SK-N-SH (cell line): ENCODE measurements at regions not wholly inside any gene's neighbourhood (a gene's known extent, or its start where the extent isn't known, plus 50 kb on each side); places are given as distances from the start of the nearest gene placed in this dataset.

Experiments used
- EP300 ChIP-seq, 2 experiments: IDR thresholded peaks; 2 replicates each; pipeline versions ENCODE4 v1.4.0 to v1.6.1; 2012; ENCODE audit warnings: borderline replicate concordance in 1 of 2, low read depth in 1 of 2, low read length in 1 of 2
- EZH2phosphoT487 ChIP-seq: fragments of 200-600 bp; sonication (generic); IDR thresholded peaks from 2 replicates; pipeline ENCODE4 v1.6.1; 2017; ENCODE audit warnings: low read depth, mixed run types, mild to moderate bottlenecking, antibody characterized with exemption, moderate library complexity, borderline replicate concordance
- FOXM1 ChIP-seq: IDR thresholded peaks from 2 replicates; pipeline ENCODE4 v1.4.0; 2012; ENCODE audit warnings: low read depth, mild to moderate bottlenecking
- GABPA ChIP-seq: IDR thresholded peaks from 2 replicates; pipeline ENCODE4 v1.4.0; 2012; ENCODE audit warnings: low read depth, mild to moderate bottlenecking
- IRF3 ChIP-seq: fragments of 150-350 bp; IDR thresholded peaks from 2 replicates; pipeline ENCODE4 v1.6.1; 2016; ENCODE audit warnings: mild to moderate bottlenecking, low read depth, low read length
- MAX ChIP-seq: IDR thresholded peaks from 2 replicates; pipeline ENCODE4 v1.4.0; 2012; ENCODE audit warnings: low read depth
- MXI1 ChIP-seq: IDR thresholded peaks from 2 replicates; pipeline ENCODE4 v1.6.1; 2012; ENCODE audit warnings: mild to moderate bottlenecking, low read depth, low read length, improper control_type of control experiment
- POLR2AphosphoS5 ChIP-seq: IDR thresholded peaks from 2 replicates; pipeline ENCODE4 v1.6.1; 2012; ENCODE audit warnings: low read depth, low read length
- RAD21 ChIP-seq: IDR thresholded peaks from 2 replicates; pipeline ENCODE4 v1.6.1; 2012; ENCODE audit warnings: mild to moderate bottlenecking, low read length
- REST ChIP-seq: IDR thresholded peaks from 2 replicates; pipeline ENCODE4 v1.6.1; 2012; ENCODE audit warnings: mild to moderate bottlenecking, low read depth, low read length, moderate library complexity
- TAF1 ChIP-seq: IDR thresholded peaks from 2 replicates; pipeline ENCODE4 v1.6.1; 2012; ENCODE audit warnings: low read depth, mild to moderate bottlenecking, low read length, moderate library complexity, borderline replicate concordance
- YY1 ChIP-seq: IDR thresholded peaks from 2 replicates; pipeline ENCODE4 v1.4.0; 2012; ENCODE audit warnings: low read depth, mild to moderate bottlenecking
- TF ChIP-seq, protein P1 (sequence below): IDR thresholded peaks from 2 replicates; pipeline ENCODE4 v1.4.0; 2012; ENCODE audit warnings: low read depth, borderline replicate concordance
- TF ChIP-seq, protein P2 (sequence below): fragments of 200-600 bp; sonication (generic); IDR thresholded peaks from 2 replicates; pipeline ENCODE4 v1.6.1; 2017; ENCODE audit warnings: antibody characterized with exemption, mild to moderate bottlenecking, moderate library complexity

GRCh38 chr9:82582693-82583092 is 480.2 kb downstream of the RASEF start:
- TF ChIP-seq EZH2phosphoT487 (no peak), FOXM1 (no peak), POLR2AphosphoS5 (no peak), YY1 (no peak), EP300 (IDR thresholded peaks at IDR 0.05; ENCODE audit: borderline replicate concordance in 1 of 2, low read depth in 1 of 2, low read length in 1 of 2) (no peak), REST (no peak), GABPA (no peak), TAF1 (no peak), RAD21 (no peak), MXI1 (no peak), MAX (no peak), IRF3 (no peak)
- TF ChIP-seq, protein P1, sequence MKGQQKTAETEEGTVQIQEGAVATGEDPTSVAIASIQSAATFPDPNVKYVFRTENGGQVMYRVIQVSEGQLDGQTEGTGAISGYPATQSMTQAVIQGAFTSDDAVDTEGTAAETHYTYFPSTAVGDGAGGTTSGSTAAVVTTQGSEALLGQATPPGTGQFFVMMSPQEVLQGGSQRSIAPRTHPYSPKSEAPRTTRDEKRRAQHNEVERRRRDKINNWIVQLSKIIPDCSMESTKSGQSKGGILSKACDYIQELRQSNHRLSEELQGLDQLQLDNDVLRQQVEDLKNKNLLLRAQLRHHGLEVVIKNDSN = no peak
- TF ChIP-seq, protein P2, sequence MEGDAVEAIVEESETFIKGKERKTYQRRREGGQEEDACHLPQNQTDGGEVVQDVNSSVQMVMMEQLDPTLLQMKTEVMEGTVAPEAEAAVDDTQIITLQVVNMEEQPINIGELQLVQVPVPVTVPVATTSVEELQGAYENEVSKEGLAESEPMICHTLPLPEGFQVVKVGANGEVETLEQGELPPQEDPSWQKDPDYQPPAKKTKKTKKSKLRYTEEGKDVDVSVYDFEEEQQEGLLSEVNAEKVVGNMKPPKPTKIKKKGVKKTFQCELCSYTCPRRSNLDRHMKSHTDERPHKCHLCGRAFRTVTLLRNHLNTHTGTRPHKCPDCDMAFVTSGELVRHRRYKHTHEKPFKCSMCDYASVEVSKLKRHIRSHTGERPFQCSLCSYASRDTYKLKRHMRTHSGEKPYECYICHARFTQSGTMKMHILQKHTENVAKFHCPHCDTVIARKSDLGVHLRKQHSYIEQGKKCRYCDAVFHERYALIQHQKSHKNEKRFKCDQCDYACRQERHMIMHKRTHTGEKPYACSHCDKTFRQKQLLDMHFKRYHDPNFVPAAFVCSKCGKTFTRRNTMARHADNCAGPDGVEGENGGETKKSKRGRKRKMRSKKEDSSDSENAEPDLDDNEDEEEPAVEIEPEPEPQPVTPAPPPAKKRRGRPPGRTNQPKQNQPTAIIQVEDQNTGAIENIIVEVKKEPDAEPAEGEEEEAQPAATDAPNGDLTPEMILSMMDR = no peak
